Neuronal stem cell (in vitro differentiated cells): ENCODE measurements at regions not wholly inside any gene's neighbourhood (a gene's known extent, or its start where the extent isn't known, plus 50 kb on each side); places are given as distances from the start of the nearest gene placed in this dataset.

Experiments used
- DNase-seq: peaks from one replicate; pipeline ENCODE4 v3.0.0-alpha.2; 2013; ENCODE audit warnings: low spot score
- H2AFZ ChIP-seq: one replicate; pipeline ENCODE4 v1.6.1; 2013; ENCODE audit warnings: mild to moderate bottlenecking, low read length, inconsistent platforms
- H2AK5ac ChIP-seq: 2 replicates; pipeline ENCODE4 v1.6.1; 2013; ENCODE audit warnings: low read depth, mild to moderate bottlenecking, inconsistent platforms, low read length, moderate library complexity, mixed read lengths
- H2BK120ac ChIP-seq: 2 replicates; pipeline ENCODE4 v1.6.1; 2013; ENCODE audit warnings: low read depth, mild to moderate bottlenecking, inconsistent platforms, low read length, moderate library complexity, mixed read lengths
- H2BK12ac ChIP-seq: one replicate; pipeline ENCODE4 v1.6.1; 2013; ENCODE audit warnings: low read length, inconsistent platforms
- H2BK15ac ChIP-seq: 2 replicates; pipeline ENCODE4 v1.6.1; 2013; ENCODE audit warnings: mild to moderate bottlenecking, low read length, inconsistent platforms, mixed read lengths
- H2BK5ac ChIP-seq: one replicate; pipeline ENCODE4 v1.6.1; 2013; ENCODE audit warnings: inconsistent platforms, mild to moderate bottlenecking, low read length, moderate library complexity
- H3K14ac ChIP-seq: one replicate; pipeline ENCODE4 v1.6.1; 2013; ENCODE audit warnings: low read length, inconsistent platforms
- H3K18ac ChIP-seq: 2 replicates; pipeline ENCODE4 v1.6.1; 2013; ENCODE audit warnings: low read length, inconsistent platforms
- H3K23ac ChIP-seq: 2 replicates; pipeline ENCODE4 v1.6.1; 2013; ENCODE audit warnings: low read depth, mild to moderate bottlenecking, mixed read lengths, low read length, inconsistent platforms; ENCODE audit not compliant: poor library complexity
- H3K27ac ChIP-seq: replicated peaks from 3 replicates; pipeline ENCODE4 v1.5.1; 2013; ENCODE audit warnings: low read length, inconsistent platforms
- H3K27me3 ChIP-seq, 3 experiments: 2 replicates each; pipeline ENCODE4 v1.6.1; 2013; ENCODE audit warnings: low read length in 3 of 3, mild to moderate bottlenecking in 2 of 3, inconsistent platforms in 1 of 3, low read depth in 1 of 3, mixed read lengths in 1 of 3, moderate library complexity in 1 of 3; ENCODE audit not compliant: control insufficient read depth in 3 of 3, insufficient read depth in 3 of 3
- H3K36me3 ChIP-seq, 2 donors: replicated peaks in 1 of 2; 2 replicates each; pipeline ENCODE4 v1.6.1; 2013; ENCODE audit warnings: low read length in 2 of 2; ENCODE audit not compliant: control insufficient read depth in 2 of 2, insufficient read depth in 2 of 2
- H3K4ac ChIP-seq: 2 replicates; pipeline ENCODE4 v1.6.1; 2013; ENCODE audit warnings: inconsistent platforms, mild to moderate bottlenecking, low read length, moderate library complexity
- H3K4me1 ChIP-seq, 2 donors: 1 replicate in 1 of 2; 2 replicates in 1 of 2; pipeline ENCODE4 v1.6.1; 2013; ENCODE audit warnings: low read length in 2 of 2, low read depth in 1 of 2; ENCODE audit not compliant: control insufficient read depth in 2 of 2, insufficient read depth in 1 of 2
- H3K4me2 ChIP-seq: one replicate; pipeline ENCODE4 v1.6.1; 2013; ENCODE audit warnings: mild to moderate bottlenecking, low read length, inconsistent platforms; ENCODE audit not compliant: insufficient read depth, poor library complexity, severe bottlenecking
- H3K4me3 ChIP-seq, 2 donors: 2 replicates each; pipeline ENCODE4 v1.5.1; 2013; ENCODE audit warnings: low read length in 2 of 2, mild to moderate bottlenecking in 2 of 2, inconsistent platforms in 1 of 2, moderate library complexity in 1 of 2
- H3K79me1 ChIP-seq: one replicate; pipeline ENCODE4 v1.6.1; 2013; ENCODE audit warnings: low read depth, mild to moderate bottlenecking, inconsistent platforms, low read length, moderate library complexity
- H3K9ac ChIP-seq: one replicate; pipeline ENCODE4 v1.6.1; 2013; ENCODE audit warnings: mild to moderate bottlenecking, low read depth, low read length, inconsistent platforms; ENCODE audit not compliant: poor library complexity
- H3K9me3 ChIP-seq, 2 donors: replicated peaks in 1 of 2; 2 replicates each; pipeline versions ENCODE3 to v1.6.1; 2013; ENCODE audit warnings: low read length in 2 of 2, mild to moderate bottlenecking in 2 of 2, inconsistent platforms in 1 of 2, low read depth in 1 of 2, mixed read lengths in 1 of 2, moderate library complexity in 1 of 2; ENCODE audit not compliant: control insufficient read depth in 2 of 2, insufficient read depth in 1 of 2
- H4K8ac ChIP-seq: one replicate; pipeline ENCODE4 v1.6.1; 2013; ENCODE audit warnings: low read depth, mild to moderate bottlenecking, inconsistent platforms, low read length, moderate library complexity
- H4K91ac ChIP-seq: one replicate; pipeline ENCODE4 v1.6.1; 2013; ENCODE audit warnings: low read length, low read depth, mild to moderate bottlenecking, inconsistent platforms; ENCODE audit not compliant: poor library complexity
- WGBS, 2 donors: extraction: QIAGEN DNeasy Blood & Tissue Kit; methylation state at CpG; one replicate each; pipeline ENCODE4 v1.1.7; 2013; ENCODE audit warnings: missing lambda C conversion rate in 2 of 2, mixed read lengths in 1 of 2; ENCODE audit not compliant: insufficient read length in 2 of 2, insufficient replicate concordance in 1 of 2; ENCODE audit errors: extremely low coverage in 2 of 2; 5-methylcytosine and 5-hydroxymethylcytosine counted together

- Histone ChIP-seq H4K8ac (no peak overlapping the region), H3K27ac (no peak overlapping the region), H3K14ac (no peak overlapping the region), H3K36me3 (no peaks in the 10 kb centered on the region), H2BK5ac (no peak overlapping the region), H3K4me2 (no peak overlapping the region), H2BK12ac (no peak overlapping the region), H3K4me3 (no peak overlapping the region), H3K4me1 (no peaks in the 10 kb centered on the region), H2BK15ac (no peak overlapping the region), H3K9ac (no peak overlapping the region), H3K4ac (no peak overlapping the region), H3K23ac (no peak overlapping the region), H3K79me1 (no peaks in the 10 kb centered on the region), H3K9me3 (no peaks in the 10 kb centered on the region), H3K27me3 (no peaks in the 10 kb centered on the region), H2BK120ac (no peak overlapping the region), H4K91ac (no peak overlapping the region), H2AK5ac (no peak overlapping the region), H3K18ac (no peak overlapping the region), H2AFZ (no peak overlapping the region)
- no peak for DNase-seq
- no CpG with 5 or more reads among the region's 1 CpG for WGBS, 2 donors
Measured at GRCh38 chr2:196380098-196380497, 208.7 kb upstream of the STK17B start.

GRCh38 chr2:196380575-196380974 lies 209.2 kb upstream of the STK17B start:
- WGBS, 2 donors, result no CpG with 5 or more reads among the region's 3 CpGs
- Histone ChIP-seq H3K79me1 (no peaks in the 10 kb centered on the region), H3K9ac (no peak overlapping the region), H3K36me3 (no peaks in the 10 kb centered on the region), H2BK120ac (no peak overlapping the region), H2BK12ac (no peak overlapping the region), H3K4me2 (no peak overlapping the region), H2BK5ac (no peak overlapping the region), H3K4ac (no peak overlapping the region), H2BK15ac (no peak overlapping the region), H3K4me1 (no peaks in the 10 kb centered on the region), H3K27ac (no peak overlapping the region), H4K91ac (no peak overlapping the region), H2AFZ (no peak overlapping the region), H3K18ac (no peak overlapping the region), H2AK5ac (no peak overlapping the region), H3K4me3 (no peak overlapping the region), H3K9me3 (no peaks in the 10 kb centered on the region), H3K23ac (no peak overlapping the region), H4K8ac (no peak overlapping the region), H3K27me3 (no peaks in the 10 kb centered on the region), H3K14ac (no peak overlapping the region)
- no peak for DNase-seq

GRCh38 chr2:196381464-196381863 lies 210.1 kb upstream of the STK17B start:
- Histone ChIP-seq H3K36me3 (no peaks in the 10 kb centered on the region), H3K4me1 (no peaks in the 10 kb centered on the region), H2BK15ac (no peak overlapping the region), H2BK5ac (no peak overlapping the region), H2AK5ac (no peak overlapping the region), H3K27me3 (no peaks in the 10 kb centered on the region), H2BK120ac (no peak overlapping the region), H2AFZ (no peak overlapping the region), H2BK12ac (no peak overlapping the region), H3K9me3 (no peaks in the 10 kb centered on the region), H3K4me3 (no peak overlapping the region), H3K4ac (no peak overlapping the region), H4K8ac (no peak overlapping the region), H4K91ac (no peak overlapping the region), H3K79me1 (no peaks in the 10 kb centered on the region), H3K4me2 (no peak overlapping the region), H3K14ac (no peak overlapping the region), H3K18ac (no peak overlapping the region), H3K9ac (no peak overlapping the region), H3K27ac (no peak overlapping the region), H3K23ac (no peak overlapping the region)
- no CpG with 5 or more reads among the region's 3 CpGs for WGBS, 2 donors
- no peak for DNase-seq

GRCh38 chr2:196383799-196384198 lies 212.4 kb upstream of the STK17B start:
- Histone ChIP-seq H2BK5ac (no peak overlapping the region), H3K23ac (no peak overlapping the region), H2BK12ac (no peak overlapping the region), H3K27me3 (no peaks in the 10 kb centered on the region), H3K14ac (no peak overlapping the region), H4K91ac (no peak overlapping the region), H3K18ac (no peak overlapping the region), H3K4me1 (no peaks in the 10 kb centered on the region), H3K79me1 (no peaks in the 10 kb centered on the region), H3K4me3 (no peak overlapping the region), H4K8ac (no peak overlapping the region), H3K4ac (no peak overlapping the region), H3K9me3 (no peaks in the 10 kb centered on the region), H3K9ac (no peak overlapping the region), H2AFZ (no peak overlapping the region), H2BK120ac (no peak overlapping the region), H2BK15ac (no peak overlapping the region), H3K27ac (no peak overlapping the region), H3K4me2 (no peak overlapping the region), H2AK5ac (no peak overlapping the region), H3K36me3 (no peaks in the 10 kb centered on the region)
- WGBS, 2 donors, result no CpG with 5 or more reads among the region's 2 CpGs
- no peak for DNase-seq
